NCI-H146 treated with DMSO at 0.1 percent for 48 hours (cell line): ENCODE measurements at regions not wholly inside any gene's neighbourhood (a gene's known extent, or its start where the extent isn't known, plus 50 kb on each side); places are given as distances from the start of the nearest gene placed in this dataset.
A peak's percentile ranks its signal among the peaks of the same experiment; 100 is the strongest.
"Not testable (repeated sequence)": the region's sequence is repeated elsewhere in the genome, so short reads cannot be mapped to it uniquely, and the experiment has no call there.

ENCODE experiments used
- DNase-seq: peaks from one replicate; lab custom pipeline; 2025; ENCODE audit not compliant: unreplicated experiment; lab: John Stamatoyannopoulos, UW

- no peak for DNase-seq
These were observed 610.2 kb downstream of the UBE2NL start for GRCh38 chrX:144494074-144494473.

DNA sequence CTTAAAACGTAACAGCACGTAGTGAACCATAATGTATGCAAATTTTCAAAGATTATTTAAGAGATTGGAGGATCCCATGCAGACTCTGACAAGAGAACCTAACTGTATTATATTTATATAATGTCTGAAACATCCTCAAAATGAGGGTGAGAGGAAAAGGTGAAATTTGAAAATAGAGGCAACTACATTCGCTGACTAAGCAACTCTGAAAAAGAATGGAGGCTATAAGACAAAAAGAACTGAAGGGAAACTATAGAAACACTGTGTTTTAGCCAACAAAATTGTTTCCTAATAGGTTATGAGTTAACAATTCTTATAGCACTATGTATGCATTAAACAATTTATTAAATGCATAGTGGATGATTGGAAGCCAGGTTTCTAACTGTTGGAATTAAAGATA is 648.0 kb downstream of the UBE2NL start:
- no peak for DNase-seq

DNA sequence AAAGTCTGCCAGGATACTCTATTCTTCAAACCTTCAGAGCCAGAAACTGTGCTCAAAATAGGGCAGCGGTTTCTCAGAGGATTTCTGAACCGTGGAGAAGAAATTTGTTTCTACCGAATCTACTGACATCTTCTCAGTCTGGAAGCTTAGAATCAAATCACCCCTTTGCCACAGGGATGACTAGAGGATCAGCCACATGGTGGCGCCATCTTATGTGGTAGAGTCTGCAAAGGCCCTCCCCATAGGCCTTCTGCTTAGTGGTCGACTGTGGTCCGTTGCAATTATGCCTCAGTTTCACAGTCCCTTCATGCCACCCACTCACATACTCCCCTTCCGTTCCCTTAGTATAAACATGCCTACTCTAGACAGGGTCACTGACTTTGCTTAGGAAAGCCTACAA is 680.7 kb upstream of the SPANXN1 start:
- no peak for DNase-seq

- peak; percentile 3 for DNase-seq
These were observed 660.5 kb upstream of the SPANXN1 start for GRCh38 chrX:144586756-144587155.

DNA sequence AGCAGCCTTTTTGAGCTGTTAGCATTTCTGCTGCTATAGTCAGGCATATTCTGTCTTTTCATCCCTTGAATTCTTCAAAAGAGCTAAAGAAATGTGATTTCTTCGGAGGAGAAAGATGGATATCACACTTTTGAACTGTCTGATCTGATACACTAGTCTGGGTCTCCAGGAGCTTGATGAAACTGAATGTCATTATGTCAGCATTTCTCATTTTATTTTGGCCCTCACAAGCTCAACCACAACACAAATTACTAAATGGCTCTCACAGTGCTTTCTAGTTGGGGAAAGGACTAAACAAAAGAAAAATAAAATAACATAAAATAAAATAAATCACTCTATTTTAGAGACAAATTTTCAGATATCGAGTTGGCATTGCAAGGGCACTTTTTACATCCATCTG is 655.3 kb upstream of the SPANXN1 start:
- no peak for DNase-seq

DNA sequence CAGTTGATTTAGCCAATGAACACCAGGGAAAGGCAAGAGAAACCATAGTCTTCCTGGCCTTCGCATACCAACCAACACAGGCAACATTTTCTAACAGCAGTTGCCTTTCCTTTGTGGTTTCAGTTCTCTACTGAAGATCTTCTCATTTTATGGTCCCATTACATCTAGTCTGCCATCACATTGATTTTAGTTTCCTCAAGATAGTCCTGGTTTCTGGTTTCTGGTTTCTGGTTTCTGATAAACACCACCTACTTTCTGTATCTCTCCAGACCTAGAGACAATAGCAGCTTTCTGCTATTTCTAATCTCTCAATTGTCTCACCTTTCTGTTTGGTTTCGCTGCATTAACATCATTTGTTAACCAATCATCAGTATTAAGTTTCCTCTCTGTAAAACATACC is 646.3 kb upstream of the SPANXN1 start:
- DNase-seq: no peak

DNA sequence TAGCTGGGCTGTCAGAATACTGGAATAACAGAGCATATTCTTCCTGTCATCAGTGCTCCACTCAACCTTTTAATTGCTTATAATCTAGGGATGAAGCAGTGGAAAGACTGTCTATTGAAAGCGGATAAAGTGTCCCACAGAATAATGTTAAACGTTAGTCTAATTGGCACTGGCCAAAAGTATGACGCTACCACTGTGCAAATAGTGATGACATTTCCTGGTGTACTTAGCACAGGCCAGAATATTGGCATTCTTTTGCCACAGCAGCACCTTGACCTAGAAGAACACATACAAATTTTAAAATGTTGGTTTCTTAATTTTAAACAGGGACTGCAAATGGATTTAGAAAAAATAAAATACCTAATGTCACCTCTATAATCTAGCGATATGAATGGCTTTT is 635.2 kb upstream of the SPANXN1 start:
- DNase-seq: no peak

GRCh38 chrX:144616317-144616716 is 631.0 kb upstream of the SPANXN1 start:
- DNase-seq: no peak

- DNase-seq: no peak
These were observed 619.4 kb upstream of the SPANXN1 start for GRCh38 chrX:144627947-144628346.

DNA sequence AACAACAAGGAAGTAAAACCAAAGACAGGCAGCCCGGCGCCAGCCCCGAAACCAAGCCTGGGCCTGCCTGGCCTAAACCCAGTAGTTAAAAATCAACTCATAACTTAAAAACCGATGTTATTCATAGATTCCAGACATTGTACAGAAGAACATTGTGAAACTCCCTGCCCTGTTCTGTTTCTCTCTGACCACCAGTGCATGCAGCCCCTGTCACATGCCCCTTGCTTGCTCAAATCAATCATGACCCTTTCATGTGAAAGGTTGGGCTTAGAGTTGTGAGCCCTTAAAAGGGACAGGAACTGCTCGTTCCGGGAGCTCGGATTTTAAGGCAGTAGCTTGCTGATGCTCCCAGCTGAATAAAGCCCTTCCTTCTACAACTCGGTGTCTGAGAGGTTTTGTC is 612.9 kb upstream of the SPANXN1 start:
- not testable (repeated sequence) for DNase-seq

GRCh38 chrX:144637731-144638130 is 609.6 kb upstream of the SPANXN1 start:
- no peak for DNase-seq

GRCh38 chrX:144648788-144649187 is 598.5 kb upstream of the SPANXN1 start:
- DNase-seq: no peak

DNA sequence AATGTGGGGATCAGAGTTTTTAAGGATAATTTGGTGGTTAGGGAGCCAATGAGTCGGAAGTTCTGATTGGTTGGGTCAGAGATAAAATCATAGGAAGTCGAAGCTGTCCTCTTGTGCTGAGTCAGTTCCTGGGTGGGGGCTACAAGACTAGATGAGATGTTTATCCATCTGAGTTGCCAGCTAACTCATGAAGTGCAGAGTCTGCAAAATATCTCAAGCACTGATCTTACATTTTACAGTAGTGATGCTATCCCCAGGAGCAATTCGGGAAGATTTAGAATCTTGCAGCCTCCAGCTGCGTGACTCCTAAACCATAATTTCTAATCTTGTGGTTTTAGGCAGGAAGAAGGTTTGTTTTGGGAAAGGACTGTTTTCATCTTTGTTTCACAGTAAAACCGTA is 565.8 kb upstream of the SPANXN1 start:
- no peak for DNase-seq

DNA sequence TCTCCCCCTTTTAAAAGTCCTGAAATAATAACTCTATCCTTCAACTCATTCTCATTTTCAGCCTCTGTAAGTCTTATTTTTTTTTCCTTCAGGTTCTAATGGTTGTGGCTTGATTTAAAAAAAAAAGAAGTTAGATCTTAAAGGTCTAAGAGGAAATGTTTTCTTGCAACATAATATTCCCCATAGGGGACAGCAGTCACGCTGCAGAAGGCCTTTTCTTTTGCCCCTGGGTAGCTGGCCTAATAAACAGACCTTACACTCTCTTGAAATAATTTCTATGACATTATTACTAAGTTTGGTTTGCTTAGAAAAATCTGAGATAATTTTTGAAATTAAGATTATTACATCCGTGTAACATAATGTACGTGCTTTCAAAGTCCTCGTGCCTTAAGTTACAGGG is 564.1 kb upstream of the SPANXN1 start:
- no peak for DNase-seq

GRCh38 chrX:144709841-144710240 is 537.5 kb upstream of the SPANXN1 start:
- DNase-seq: no peak

GRCh38 chrX:144715337-144715736 is 532.0 kb upstream of the SPANXN1 start:
- no peak for DNase-seq

GRCh38 chrX:144716187-144716586 is 531.1 kb upstream of the SPANXN1 start:
- no peak for DNase-seq

- DNase-seq: no peak
These were observed 529.6 kb upstream of the SPANXN1 start for GRCh38 chrX:144717682-144718081.

GRCh38 chrX:144722307-144722706 is 525.0 kb upstream of the SPANXN1 start:
- DNase-seq: no peak

DNA sequence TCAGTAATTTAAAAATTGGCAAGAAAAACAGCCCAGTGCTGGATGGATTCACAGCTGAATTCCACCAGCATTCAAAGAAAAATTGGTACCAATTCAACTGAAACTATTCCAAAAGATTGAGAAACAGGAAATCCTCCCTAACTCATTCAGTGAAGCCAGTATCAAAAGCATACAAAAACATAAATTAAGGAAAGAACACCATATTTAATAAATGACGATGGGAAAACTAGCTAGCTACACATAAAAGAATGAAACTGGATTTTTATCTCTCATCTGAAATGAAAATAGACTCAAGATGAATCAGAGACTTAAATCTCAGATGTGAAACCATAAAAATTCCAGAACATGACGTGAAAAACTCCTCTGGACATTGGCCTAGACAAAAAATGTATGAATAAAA is 516.8 kb upstream of the SPANXN1 start:
- no peak for DNase-seq

- DNase-seq: no peak
These were observed 514.7 kb upstream of the SPANXN1 start for GRCh38 chrX:144732588-144732987.

GRCh38 chrX:144738246-144738645 is 509.1 kb upstream of the SPANXN1 start:
- no peak for DNase-seq

GRCh38 chrX:144768540-144768939 is 478.8 kb upstream of the SPANXN1 start:
- DNase-seq: no peak

GRCh38 chrX:144783528-144783927 is 463.8 kb upstream of the SPANXN1 start:
- not testable (repeated sequence) for DNase-seq
